GM19463 (cell line): ENCODE measurements at regions not wholly inside any gene's neighbourhood (a gene's known extent, or its start where the extent isn't known, plus 50 kb on each side); places are given as distances from the start of the nearest gene placed in this dataset.

Experiments used
- ATAC-seq: cut with Tn5 transposase; IDR thresholded peaks from one replicate; pipeline ENCODE4 v1.9.1; 2021; ENCODE audit warnings: mild to moderate bottlenecking, moderate library complexity; ENCODE audit not compliant: unreplicated experiment

DNA sequence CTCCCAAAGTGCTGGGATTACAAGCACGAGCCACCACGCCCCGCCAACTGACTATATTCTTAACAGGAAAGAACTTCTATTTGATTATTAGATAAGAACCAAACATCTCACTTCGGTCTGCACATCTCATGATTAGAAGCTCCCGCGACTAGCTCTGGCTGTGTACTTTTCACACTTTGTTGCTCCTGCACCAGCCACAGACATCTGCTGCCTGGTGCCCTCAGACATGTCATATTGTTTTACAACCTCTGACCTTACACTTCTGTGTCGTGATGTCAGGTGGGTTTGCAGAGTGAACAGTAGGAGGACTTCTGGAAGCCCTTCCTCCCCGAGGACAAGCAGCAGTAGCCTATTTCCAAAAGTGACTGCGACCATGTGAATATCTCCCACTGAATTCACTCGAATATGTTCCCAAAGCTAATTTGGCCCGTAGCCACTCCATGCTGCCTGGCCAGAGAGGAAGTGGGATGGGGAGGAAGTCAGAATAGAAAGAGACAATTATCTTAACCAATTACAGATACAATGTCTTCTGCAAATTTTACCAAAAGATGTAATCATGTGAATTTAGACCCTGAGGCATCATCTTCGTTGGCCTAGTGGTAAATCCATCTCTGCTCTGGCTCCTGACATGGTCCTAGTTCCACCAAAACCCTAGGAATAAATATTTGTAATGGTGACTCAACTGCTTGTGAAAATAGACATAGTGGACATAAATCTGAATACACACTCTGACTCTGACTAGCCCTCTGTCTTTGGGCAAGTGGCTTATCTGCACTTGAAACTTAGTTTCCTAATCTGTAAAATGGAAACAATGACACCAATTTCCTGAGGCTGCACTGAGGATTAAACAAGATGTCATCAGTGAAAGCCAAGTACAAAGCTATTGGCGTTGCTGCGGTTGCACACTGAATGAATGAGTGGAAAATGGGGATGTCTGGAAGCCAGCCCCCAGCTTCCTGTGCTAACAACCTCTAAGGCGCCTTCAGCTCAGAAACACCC is 406.1 kb downstream of the LRATD1 start:
- no peak for ATAC-seq

GRCh38 chr2:15040429-15041084 is 408.0 kb downstream of the LRATD1 start:
- ATAC-seq, result no peak

GRCh38 chr2:15041429-15041837 is 408.9 kb downstream of the LRATD1 start:
- no peak for ATAC-seq

GRCh38 chr2:15042801-15043217 is 410.3 kb downstream of the LRATD1 start:
- ATAC-seq, result no peak

GRCh38 chr2:15043336-15044058 is 411.0 kb downstream of the LRATD1 start:
- ATAC-seq, result no peak

DNA sequence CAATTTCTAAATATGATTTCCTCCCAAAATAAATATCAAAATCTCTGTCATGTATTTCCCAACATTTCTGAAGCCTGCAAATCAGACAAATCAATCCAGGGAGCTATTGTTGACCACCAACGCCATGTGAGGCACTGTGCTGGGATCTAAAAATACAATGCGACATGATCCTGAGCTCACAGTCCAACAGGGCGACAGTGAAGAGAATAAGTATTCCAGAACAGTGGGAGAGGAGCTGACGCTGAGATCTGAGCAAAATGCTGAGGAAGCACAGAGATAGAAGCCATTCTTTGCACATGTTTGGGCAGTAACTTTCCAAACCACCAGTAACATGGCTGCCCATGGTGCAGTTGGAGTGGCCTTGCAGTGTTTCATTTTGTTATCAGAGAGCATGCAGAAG is 412.5 kb downstream of the LRATD1 start:
- ATAC-seq, result no peak

DNA sequence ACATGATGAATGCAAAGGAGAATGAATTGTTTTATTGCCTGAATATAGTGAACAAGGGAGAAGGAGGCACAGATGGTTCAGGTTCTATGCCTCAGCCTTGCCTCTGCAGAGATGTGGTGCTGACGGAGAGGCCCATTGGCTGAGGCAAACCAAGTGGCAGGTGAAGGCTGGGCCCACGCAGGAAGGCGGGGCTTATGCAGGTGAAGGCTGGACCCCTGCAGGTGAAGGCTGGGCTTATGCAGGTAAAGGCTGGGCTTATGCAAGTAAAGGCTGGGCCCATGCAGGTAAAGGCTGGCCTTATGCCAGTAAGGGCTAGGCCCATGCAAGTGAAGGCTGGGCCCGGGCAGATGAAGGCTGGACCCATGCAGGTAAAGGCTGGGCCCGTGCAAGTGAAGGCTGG is 414.7 kb downstream of the LRATD1 start:
- ATAC-seq, result no peak

- ATAC-seq, result no peak
Measured at GRCh38 chr2:15048000-15048399, 415.5 kb downstream of the LRATD1 start.

- ATAC-seq, result no peak
Measured at GRCh38 chr2:15049096-15049993, 416.8 kb downstream of the LRATD1 start.

GRCh38 chr2:15050483-15050882 is 418.0 kb downstream of the LRATD1 start:
- no peak for ATAC-seq

GRCh38 chr2:15053542-15053941 is 421.0 kb downstream of the LRATD1 start:
- ATAC-seq, result no peak

GRCh38 chr2:15058015-15058720 is 425.7 kb downstream of the LRATD1 start:
- ATAC-seq, result no peak

DNA sequence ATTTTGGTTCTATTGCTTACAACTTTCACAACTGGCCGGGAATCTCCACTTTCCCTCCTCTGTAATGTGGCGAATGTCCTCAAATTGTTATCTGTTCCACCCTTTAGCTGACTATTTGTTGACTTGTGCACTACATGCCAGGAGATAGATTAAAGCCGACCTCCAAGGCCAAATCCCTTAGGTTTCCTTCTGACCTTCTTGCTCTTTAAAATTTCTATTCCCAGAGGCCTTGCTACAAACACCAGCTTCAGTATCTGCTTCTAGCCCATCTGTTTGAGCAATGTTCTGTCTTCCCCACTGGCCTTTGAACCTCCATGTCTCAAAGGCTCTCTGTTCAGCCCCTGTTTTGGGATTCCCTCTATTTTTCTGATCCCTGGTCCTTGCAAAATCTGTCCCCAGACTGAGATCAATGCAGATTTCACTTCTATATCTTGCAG is 426.2 kb downstream of the LRATD1 start:
- ATAC-seq, result no peak

DNA sequence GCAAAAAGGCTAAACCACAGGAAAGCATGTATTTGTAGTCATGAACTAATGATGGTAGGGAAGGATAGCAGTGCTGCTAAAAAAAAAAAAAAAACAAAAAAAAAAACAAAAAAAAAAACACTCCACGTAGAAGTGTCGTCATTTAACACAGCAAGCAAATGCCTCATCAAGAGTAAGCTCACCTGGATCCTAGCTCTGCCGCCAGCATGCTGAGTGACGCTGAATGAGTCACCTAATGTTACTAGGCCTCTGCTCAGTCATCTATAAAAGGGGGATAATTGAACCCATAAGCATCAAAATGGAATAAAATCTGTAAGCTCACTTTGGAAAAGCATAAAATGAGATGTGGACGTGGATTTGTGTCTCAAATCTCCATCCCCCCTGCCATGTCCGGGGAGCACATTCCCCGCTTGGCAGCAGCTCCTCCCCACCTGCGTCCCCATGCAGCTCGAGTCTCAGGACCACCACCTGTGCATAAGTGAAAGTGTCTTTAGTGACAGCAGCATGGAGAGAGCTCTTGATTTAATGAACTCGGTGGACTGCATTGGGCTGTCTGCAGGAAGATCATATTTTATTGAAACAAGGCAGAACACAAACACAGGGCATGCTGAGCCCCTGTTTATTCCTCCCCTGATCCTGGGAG is 427.5 kb downstream of the LRATD1 start:
- ATAC-seq, result no peak

- no peak for ATAC-seq
Measured at GRCh38 chr2:15061268-15061667, 428.8 kb downstream of the LRATD1 start.

DNA sequence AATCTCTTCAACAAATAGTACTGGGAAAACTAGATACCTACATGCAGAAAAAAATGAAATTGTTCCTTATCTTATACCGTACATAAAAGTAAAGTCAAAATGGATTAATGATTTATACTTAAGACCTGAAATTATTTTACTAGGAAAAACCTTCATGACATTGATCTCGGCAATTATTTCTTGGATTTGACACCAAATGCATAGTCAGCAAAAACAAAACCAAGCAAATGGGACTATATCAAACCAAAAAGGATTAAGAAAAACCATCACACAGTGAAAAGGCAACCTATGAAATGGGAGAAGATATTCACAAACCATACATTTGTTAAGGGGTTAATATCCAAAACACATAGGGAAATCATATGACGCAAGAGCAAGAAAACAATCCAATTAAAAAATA is 433.6 kb downstream of the LRATD1 start:
- ATAC-seq, result no peak

DNA sequence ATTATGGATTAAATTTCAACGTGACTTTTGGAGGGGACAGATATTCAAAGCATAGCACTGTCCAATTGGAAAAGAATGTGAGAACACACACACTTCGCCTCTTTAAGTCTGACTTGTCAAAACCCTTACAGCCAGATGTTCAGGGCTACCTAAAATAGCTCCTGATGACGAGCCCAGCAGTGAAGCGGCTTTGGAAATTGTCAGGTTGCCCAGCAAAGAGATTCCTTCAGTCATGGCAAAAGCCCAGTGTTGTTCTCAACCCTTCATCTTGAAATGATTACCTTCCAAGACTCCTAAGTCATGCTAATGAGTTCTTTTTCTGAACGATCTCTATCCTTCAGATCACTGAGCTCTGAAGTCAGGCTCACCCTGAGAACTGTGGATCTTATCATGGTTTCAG is 436.6 kb downstream of the LRATD1 start:
- ATAC-seq, result no peak

DNA sequence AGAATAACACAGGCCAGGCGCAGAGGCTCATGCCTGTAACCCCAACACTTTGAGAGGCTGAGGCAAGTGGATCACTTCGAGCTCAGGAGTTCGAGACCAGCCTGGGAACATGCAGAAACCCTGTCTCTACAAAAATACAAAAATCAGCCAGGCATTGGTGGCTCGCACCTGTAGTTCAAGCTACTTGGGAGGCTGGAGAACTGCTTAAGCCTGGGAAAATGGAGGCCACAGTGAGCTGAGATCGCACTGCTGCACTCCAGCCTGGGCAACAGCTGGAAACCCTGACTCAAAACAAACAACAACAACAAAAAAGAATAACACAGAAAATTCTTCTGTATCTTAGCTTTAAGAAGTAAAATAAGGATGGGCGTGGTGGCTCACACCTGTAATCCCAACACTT is 440.3 kb downstream of the LRATD1 start:
- ATAC-seq, result no peak

DNA sequence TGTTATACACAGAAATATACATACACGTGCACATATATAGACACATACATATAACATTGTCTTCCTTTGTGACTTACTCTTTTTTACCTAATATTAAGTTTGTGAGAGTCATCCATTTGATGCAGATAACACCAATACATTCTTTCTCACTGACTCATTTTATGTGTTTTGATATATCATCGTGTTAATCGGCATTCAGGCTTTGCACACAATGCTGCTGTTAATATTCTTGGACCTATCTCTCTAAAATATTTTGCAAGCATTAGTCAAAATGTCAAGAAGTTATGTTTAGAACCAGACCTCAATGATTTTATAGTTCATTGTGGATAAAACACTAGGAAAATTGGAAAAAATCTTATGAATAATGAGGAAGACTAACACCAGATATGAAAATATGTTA is 441.1 kb downstream of the LRATD1 start:
- no peak for ATAC-seq
